ENCODE measurements at regions not wholly inside any gene's neighbourhood (a gene's known extent, or its start where the extent isn't known, plus 50 kb on each side); places are given as distances from the start of the nearest gene placed in this dataset.

- no peaks in the 10 kb centered on the region for H4K20me1 ChIP-seq (ENCODE audit: insufficient read depth)
- no peaks in the 10 kb centered on the region for H3K9me2 ChIP-seq (ENCODE audit: insufficient read depth)
- TF ChIP-seq CTCF (IDR thresholded peaks at IDR 0.05 in 2 of 3, conservative IDR thresholded peaks at IDR 0.05 in 1 of 3; ENCODE audit: borderline replicate concordance in 1 of 3, insufficient read depth in 1 of 3, low read depth in 2 of 3, low read length in 2 of 3): no peak
- no peak for TF ChIP-seq EZH2phosphoT487 (IDR thresholded peaks at IDR 0.05; ENCODE audit: borderline replicate concordance)
- TF ChIP-seq RAD21 (IDR thresholded peaks at IDR 0.05; ENCODE audit: low read depth): no peak
- no peak for TF ChIP-seq TCF7L2 (IDR thresholded peaks at IDR 0.05; ENCODE audit: borderline replicate concordance, extremely low read depth, insufficient read depth, insufficient read length)
- no peak for TF ChIP-seq ATF3 (IDR thresholded peaks at IDR 0.05)
- no peak for TF ChIP-seq JUND (IDR thresholded peaks at IDR 0.05)
- no peak overlapping the region for H3K9ac ChIP-seq (ENCODE audit: low read length)
- no TSS peak for BruUV-seq (replicated peaks)
- no peaks in the 10 kb centered on the region for H3K4me1 ChIP-seq (ENCODE audit: control insufficient read depth in 1 of 2, insufficient read depth in 2 of 2, low read length in 2 of 2)
- no peak overlapping the region for H3K4me3 ChIP-seq (replicated peaks in 1 of 2; ENCODE audit: low read depth in 1 of 2, low read length in 2 of 2)
- H3K27me3 ChIP-seq (ENCODE audit: insufficient read depth, low read length): no peaks in the 10 kb centered on the region
- ChIA-PET RAD21 (ENCODE audit: low non-redundant PET in 1 of 2, low total read pairs in 2 of 2, uncharacterized antibody in 2 of 2, unreplicated experiment in 2 of 2) (no interaction called here), CTCF (no interaction called here), POLR2A (no interaction called here)
- DNase-seq (ENCODE audit: low read depth, low spot score) (no peak), ATAC-seq (no peak)
- intact Hi-C loops (cut with micrococcal nuclease): no loop called here
- H3K27ac ChIP-seq (ENCODE audit: low read depth, low read length): no peak overlapping the region
- H3K79me2 ChIP-seq (ENCODE audit: insufficient read depth, low read length): no peaks in the 10 kb centered on the region
- no peaks in the 10 kb centered on the region for H3K9me3 ChIP-seq (ENCODE audit: control insufficient read depth in 1 of 2, insufficient read depth in 1 of 2, low read depth in 1 of 2, low read length in 2 of 2)
- no peak overlapping the region for H3K4me2 ChIP-seq (ENCODE audit: low read length)
- no peak overlapping the region for H2AFZ ChIP-seq (ENCODE audit: low read depth, low read length, poor library complexity, severe bottlenecking)
- no peaks in the 10 kb centered on the region for H3K36me3 ChIP-seq (ENCODE audit: control insufficient read depth in 1 of 2, insufficient read depth in 2 of 2, low read length in 2 of 2)
These were observed 389.3 kb downstream of the FGF9 start for GRCh38 chr13:22060187-22060586.

- Histone ChIP-seq H3K27me3 (ENCODE audit: insufficient read depth, low read length) (no peaks in the 10 kb centered on the region), H3K27ac (ENCODE audit: low read depth, low read length) (no peak overlapping the region), H3K79me2 (ENCODE audit: insufficient read depth, low read length) (no peaks in the 10 kb centered on the region), H3K9me3 (ENCODE audit: control insufficient read depth in 1 of 2, insufficient read depth in 1 of 2, low read depth in 1 of 2, low read length in 2 of 2) (no peaks in the 10 kb centered on the region), H3K9ac (ENCODE audit: low read length) (no peak overlapping the region), H3K9me2 (ENCODE audit: insufficient read depth) (no peaks in the 10 kb centered on the region), H3K4me1 (ENCODE audit: control insufficient read depth in 1 of 2, insufficient read depth in 2 of 2, low read length in 2 of 2) (no peaks in the 10 kb centered on the region), H2AFZ (ENCODE audit: low read depth, low read length, poor library complexity, severe bottlenecking) (no peak overlapping the region), H3K36me3 (ENCODE audit: control insufficient read depth in 1 of 2, insufficient read depth in 2 of 2, low read length in 2 of 2) (no peaks in the 10 kb centered on the region), H4K20me1 (ENCODE audit: insufficient read depth) (no peaks in the 10 kb centered on the region), H3K4me3 (replicated peaks in 1 of 2; ENCODE audit: low read depth in 1 of 2, low read length in 2 of 2) (no peak overlapping the region), H3K4me2 (ENCODE audit: low read length) (no peak overlapping the region)
- RAD21 ChIA-PET (ENCODE audit: low non-redundant PET in 1 of 2, low total read pairs in 2 of 2, uncharacterized antibody in 2 of 2, unreplicated experiment in 2 of 2): no interaction called here
- CTCF ChIA-PET: no interaction called here
- intact Hi-C loops (cut with micrococcal nuclease): no loop called here
- POLR2A ChIA-PET: no interaction called here
- DNase-seq (ENCODE audit: low read depth, low spot score): no peak
- no peak for ATAC-seq
- no TSS peak for BruUV-seq (replicated peaks)
- TF ChIP-seq SRF (IDR thresholded peaks at IDR 0.05; ENCODE audit: low read depth): no peak
- TF ChIP-seq FOSL1 (IDR thresholded peaks at IDR 0.05; ENCODE audit: low read depth): no peak
- TF ChIP-seq SP1 (IDR thresholded peaks at IDR 0.05; ENCODE audit: low read depth): no peak
- TF ChIP-seq CEBPB (IDR thresholded peaks at IDR 0.05; ENCODE audit: low read depth): no peak
- no peak for TF ChIP-seq JUND (IDR thresholded peaks at IDR 0.05)
- TF ChIP-seq YY1 (IDR thresholded peaks at IDR 0.05; ENCODE audit: extremely low read depth, insufficient replicate concordance, low read depth, low read length): no peak
- TF ChIP-seq CTCF (IDR thresholded peaks at IDR 0.05 in 2 of 3, conservative IDR thresholded peaks at IDR 0.05 in 1 of 3; ENCODE audit: borderline replicate concordance in 1 of 3, insufficient read depth in 1 of 3, low read depth in 2 of 3, low read length in 2 of 3): no peak
- TF ChIP-seq REST (IDR thresholded peaks at IDR 0.05; ENCODE audit: low read depth): no peak
- no peak for TF ChIP-seq ELF1 (IDR thresholded peaks at IDR 0.05; ENCODE audit: borderline replicate concordance, low read depth)
These were observed 390.5 kb downstream of the FGF9 start for GRCh38 chr13:22061371-22061805.

Data from HCT116 (cell line).